HG03280 (cell line): ENCODE measurements at regions not wholly inside any gene's neighbourhood (a gene's known extent, or its start where the extent isn't known, plus 50 kb on each side); places are given as distances from the start of the nearest gene placed in this dataset.

Experiments
- ATAC-seq: cut with Tn5 transposase; IDR thresholded peaks from one replicate; pipeline ENCODE4 v1.9.1; 2021; ENCODE audit warnings: mild to moderate bottlenecking, moderate library complexity; ENCODE audit not compliant: unreplicated experiment

- ATAC-seq: no peak
Observed at GRCh38 chr10:78817361-78817760, 251.4 kb upstream of the ZMIZ1 start.

- no peak for ATAC-seq
Observed at GRCh38 chr10:78817804-78818203, 251.0 kb upstream of the ZMIZ1 start.

- no peak for ATAC-seq
Observed at GRCh38 chr10:78819361-78820006, 249.3 kb upstream of the ZMIZ1 start.

- no peak for ATAC-seq
Observed at GRCh38 chr10:78820007-78820362, 248.8 kb upstream of the ZMIZ1 start.

GRCh38 chr10:78821052-78821451 is 247.7 kb upstream of the ZMIZ1 start:
- ATAC-seq: no peak

- ATAC-seq: no peak
Observed at GRCh38 chr10:78828647-78829539, 239.9 kb upstream of the ZMIZ1 start.

- no peak for ATAC-seq
Observed at GRCh38 chr10:78829565-78829964, 239.2 kb upstream of the ZMIZ1 start.

GRCh38 chr10:78830062-78830975 is 238.4 kb upstream of the ZMIZ1 start:
- no peak for ATAC-seq

GRCh38 chr10:78830976-78831375 is 237.8 kb upstream of the ZMIZ1 start:
- no peak for ATAC-seq

GRCh38 chr10:78831461-78831860 is 237.3 kb upstream of the ZMIZ1 start:
- ATAC-seq: no peak

- ATAC-seq: no peak
Observed at GRCh38 chr10:78832281-78832680, 236.5 kb upstream of the ZMIZ1 start.

- no peak for ATAC-seq
Observed at GRCh38 chr10:78838141-78838657, 230.6 kb upstream of the ZMIZ1 start.

- no peak for ATAC-seq
Observed at GRCh38 chr10:78843495-78843894, 225.3 kb upstream of the ZMIZ1 start.

- ATAC-seq: no peak
Observed at GRCh38 chr10:78844960-78845607, 223.7 kb upstream of the ZMIZ1 start.

- no peak for ATAC-seq
Observed at GRCh38 chr10:78846071-78846470, 222.7 kb upstream of the ZMIZ1 start.

- ATAC-seq: no peak
Observed at GRCh38 chr10:78846760-78847159, 222.0 kb upstream of the ZMIZ1 start.

- no peak for ATAC-seq
Observed at GRCh38 chr10:78847485-78847884, 221.3 kb upstream of the ZMIZ1 start.

GRCh38 chr10:78849115-78849514 is 219.7 kb upstream of the ZMIZ1 start:
- no peak for ATAC-seq

GRCh38 chr10:78849731-78850130 is 219.0 kb upstream of the ZMIZ1 start:
- ATAC-seq: no peak

GRCh38 chr10:78850644-78851435 is 217.9 kb upstream of the ZMIZ1 start:
- ATAC-seq: no peak
